ENCODE measurements at regions not wholly inside any gene's neighbourhood (a gene's known extent, or its start where the extent isn't known, plus 50 kb on each side); places are given as distances from the start of the nearest gene placed in this dataset.
"Not testable (repeated sequence)": the region's sequence is repeated elsewhere in the genome, so short reads cannot be mapped to it uniquely, and the experiment has no call there.

GRCh38 chr5:82459626-82460025 is 181.5 kb upstream of the RPS23 start:
- WGBS (ENCODE audit: missing lambda C conversion rate), result 47% methylated on average over 6 of the region's 6 CpGs
- TF ChIP-seq JUN (IDR thresholded peaks at IDR 0.05), result no peak
- no peak for TF ChIP-seq CTCF (IDR thresholded peaks at IDR 0.05)
- Histone ChIP-seq H3K4me1 (no peaks in the 10 kb centered on the region), H3K4me2 (no peak overlapping the region), H3K27ac (no peak overlapping the region), H3K9me3 (peaks cover 30% of the 10 kb centered on the region), H3K4me3 (no peak overlapping the region)
- CTCF ChIA-PET, result no interaction called here
- no peak for DNase-seq (ENCODE audit: low read depth in 1 of 2, low spot score in 1 of 2)
- POLR2A ChIA-PET, result no interaction called here
- no peak for ATAC-seq
- no peak for FAIRE-seq

GRCh38 chr5:82455317-82455716 is 177.2 kb upstream of the RPS23 start:
- H3K4me2 ChIP-seq; H3K4me1 ChIP-seq; DNase-seq (ENCODE audit: low read depth in 1 of 2, low spot score in 1 of 2); ATAC-seq; FAIRE-seq; H3K4me3 ChIP-seq; H3K27ac ChIP-seq; CTCF ChIA-PET; POLR2A ChIA-PET: not testable (repeated sequence)
- 7% methylated on average over 4 of the region's 4 CpGs for WGBS (ENCODE audit: missing lambda C conversion rate)
- H3K9me3 ChIP-seq, result peaks cover 27% of the 10 kb centered on the region

GRCh38 chr5:82448374-82448773 is 170.2 kb upstream of the RPS23 start:
- no peak for TF ChIP-seq HDAC2 (IDR thresholded peaks at IDR 0.05)
- no peak for TF ChIP-seq CTCF (IDR thresholded peaks at IDR 0.05)
- no peak for TF ChIP-seq KDM5A (IDR thresholded peaks at IDR 0.05)
- TF ChIP-seq CHD4 (IDR thresholded peaks at IDR 0.05; ENCODE audit: borderline replicate concordance), result no peak
- no peak for TF ChIP-seq ATOH8 (CRISPR knock-in tag; IDR thresholded peaks at IDR 0.05; ENCODE audit: low read depth)
- TF ChIP-seq FOSL2 (IDR thresholded peaks at IDR 0.05), result no peak
- TF ChIP-seq FOSL2 (CRISPR knock-in tag; IDR thresholded peaks at IDR 0.05), result no peak
- no peak for TF ChIP-seq SMC3 (IDR thresholded peaks at IDR 0.05)
- no peak for TF ChIP-seq ZNF302 (CRISPR knock-in tag; IDR thresholded peaks at IDR 0.05)
- TF ChIP-seq E2F6 (IDR thresholded peaks at IDR 0.05; ENCODE audit: borderline replicate concordance, low read depth), result no peak
- no peak for TF ChIP-seq NPAS2 (CRISPR knock-in tag; IDR thresholded peaks at IDR 0.05; ENCODE audit: borderline replicate concordance)
- no peak for TF ChIP-seq RNF2 (IDR thresholded peaks at IDR 0.05; ENCODE audit: borderline replicate concordance, low read depth)
- no peak for TF ChIP-seq SREBF2 (IDR thresholded peaks at IDR 0.05)
- TF ChIP-seq EHMT2 (IDR thresholded peaks at IDR 0.05; ENCODE audit: low read depth), result no peak
- no peak for TF ChIP-seq HEYL (CRISPR knock-in tag; IDR thresholded peaks at IDR 0.05)
- no peak for TF ChIP-seq EP300 (IDR thresholded peaks at IDR 0.05)
- no peak for TF ChIP-seq TP53 (CRISPR knock-in tag; IDR thresholded peaks at IDR 0.05)
- TF ChIP-seq MAX (IDR thresholded peaks at IDR 0.05), result no peak
- no peak for TF ChIP-seq MAFK (IDR thresholded peaks at IDR 0.05; ENCODE audit: partially characterized antibody)
- TF ChIP-seq HES2 (IDR thresholded peaks at IDR 0.05), result no peak
- TF ChIP-seq FOSB (CRISPR knock-in tag; IDR thresholded peaks at IDR 0.05), result no peak
- no peak for FAIRE-seq
- Histone ChIP-seq H3K9me3 (no peaks in the 10 kb centered on the region), H3K27ac (no peak overlapping the region), H3K4me1 (no peaks in the 10 kb centered on the region), H3K4me2 (no peak overlapping the region), H3K4me3 (no peak overlapping the region)
- WGBS (ENCODE audit: missing lambda C conversion rate), result 0% methylated on average over 2 of the region's 2 CpGs
- ATAC-seq, result no peak
- DNase-seq (ENCODE audit: low read depth in 1 of 2, low spot score in 1 of 2), result no peak
- POLR2A ChIA-PET, result no interaction called here
- CTCF ChIA-PET, result no interaction called here
